T47D (cell line): ENCODE measurements at regions not wholly inside any gene's neighbourhood (a gene's known extent, or its start where the extent isn't known, plus 50 kb on each side); places are given as distances from the start of the nearest gene placed in this dataset.

ENCODE experiments used
- DNase-seq, 2 experiments: peaks; one replicate each; pipeline versions ENCODE4 v3.0.0 to v3.0.0-alpha.2; 2011 to 2012; ENCODE audit warnings: low read depth in 1 of 2, low spot score in 1 of 2
- JUND ChIP-seq: IDR thresholded peaks from 2 replicates; pipeline ENCODE4 v1.6.1; 2012; ENCODE audit warnings: low read depth
- in situ Hi-C: cut with HindIII; loops from 2 replicates; pipeline ENCODE4 v1.10.0; 2016; ENCODE audit warnings: low sequenced_read_pairs, low pct_unique_long_range_greater_than_20kb

DNA sequence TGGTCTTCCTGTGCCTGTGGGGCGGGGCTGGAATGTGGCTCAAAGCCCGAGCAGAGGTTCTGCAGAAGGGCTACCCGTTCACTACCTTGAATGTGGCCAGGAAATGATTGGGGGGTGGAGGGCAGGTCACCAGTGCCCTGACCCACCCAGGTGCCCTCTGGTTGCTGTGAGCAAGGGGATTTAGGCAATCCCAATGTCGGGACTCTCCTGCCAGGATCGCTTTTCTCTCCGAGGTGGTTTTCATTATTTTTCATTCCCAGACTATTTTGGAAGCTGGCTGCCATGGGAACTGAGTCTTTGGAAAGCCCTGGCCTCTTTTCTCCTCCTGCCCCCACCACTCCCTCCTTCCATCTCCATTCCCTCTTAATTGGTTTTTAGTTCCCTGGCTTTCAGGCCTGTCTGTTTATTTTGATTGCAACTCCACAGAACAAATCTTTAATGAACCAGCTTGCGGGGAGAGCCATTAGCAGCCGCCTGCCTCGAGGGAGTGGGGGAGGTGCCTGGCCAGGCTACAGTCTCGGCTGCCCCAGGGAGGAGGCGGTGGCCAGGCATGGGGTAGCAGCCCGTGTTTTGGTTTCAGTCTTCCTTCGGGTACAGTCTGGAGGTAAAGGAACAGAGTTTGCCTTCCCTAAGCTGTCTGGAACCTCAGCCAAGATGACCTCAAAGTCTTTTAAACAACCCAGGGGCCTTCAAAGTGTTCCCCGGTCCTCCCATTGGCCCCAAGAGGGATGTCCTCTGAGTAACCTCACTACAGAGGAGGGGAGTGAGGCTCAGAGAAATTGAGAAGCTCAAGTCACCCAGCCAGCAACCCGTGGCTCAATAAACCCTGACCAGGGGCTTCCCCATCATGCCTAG lies 114.4 kb upstream of the HAAO start:
- TF ChIP-seq JUND, result no peak
- in situ Hi-C loops, result no loop called here
- peak in 1 of 2 experiments; percentile 10 for DNase-seq

DNA sequence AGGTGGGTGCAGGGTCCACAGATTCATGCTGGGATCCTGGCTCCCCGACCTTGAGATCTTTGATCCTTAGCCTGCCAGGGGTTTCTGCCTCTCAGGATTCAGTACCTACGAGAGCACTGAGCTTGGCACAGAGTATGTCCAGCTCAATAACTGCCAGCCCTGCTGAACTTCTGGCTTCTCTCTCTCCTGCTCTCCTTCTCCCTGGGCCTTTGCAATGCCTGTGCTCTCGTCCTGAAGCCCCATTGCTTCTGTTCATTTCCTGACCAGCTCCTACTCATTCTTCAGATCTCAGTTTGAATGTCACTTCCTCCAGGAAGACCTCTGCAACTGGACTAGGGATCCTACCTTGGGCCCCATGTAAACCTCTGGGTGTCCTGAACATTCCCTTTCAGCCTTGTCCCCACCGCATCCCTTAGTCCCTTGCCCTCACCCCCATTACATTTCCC lies 113.8 kb upstream of the HAAO start:
- no peak for DNase-seq
- in situ Hi-C loops, result no loop called here
- TF ChIP-seq JUND, result no peak

DNA sequence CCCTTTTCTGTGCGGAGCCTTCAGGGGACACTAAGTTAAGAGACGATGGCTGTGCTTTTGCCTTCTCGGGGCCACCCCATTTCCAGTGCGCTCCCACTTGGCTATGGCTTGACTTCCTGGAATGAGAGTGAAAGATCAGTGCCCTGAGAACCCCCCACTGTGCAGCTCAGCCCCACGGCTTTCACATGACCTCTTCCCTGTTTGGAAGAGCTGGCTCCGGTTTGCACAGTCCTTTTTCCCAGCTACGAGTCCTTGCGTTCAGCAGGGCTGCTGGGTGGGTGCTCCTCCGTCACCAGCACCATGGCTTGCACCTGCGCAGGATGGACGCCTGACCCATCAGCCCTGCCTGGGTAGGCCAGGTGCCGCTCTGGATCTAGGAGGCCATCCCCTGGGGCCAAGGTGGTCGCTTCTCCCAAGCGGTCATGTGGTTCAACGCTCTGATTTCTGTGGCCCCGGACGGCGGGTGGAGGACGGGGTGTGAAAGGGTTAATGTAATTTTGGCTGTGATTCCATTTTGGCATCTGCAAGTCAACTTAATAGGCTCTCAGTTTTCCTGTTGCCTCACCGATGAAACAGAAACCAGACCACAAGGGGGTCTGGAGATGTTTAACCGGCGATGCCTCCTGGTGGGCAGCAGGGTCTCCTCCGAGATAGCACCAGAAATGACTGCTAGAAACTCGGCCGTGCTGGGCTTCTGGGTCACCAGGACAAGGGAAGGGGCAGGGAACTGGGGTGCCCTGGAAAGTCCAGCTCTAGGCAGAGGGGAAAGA lies 113.1 kb upstream of the HAAO start:
- no peak for TF ChIP-seq JUND
- in situ Hi-C loops, result no loop called here
- no peak for DNase-seq

DNA sequence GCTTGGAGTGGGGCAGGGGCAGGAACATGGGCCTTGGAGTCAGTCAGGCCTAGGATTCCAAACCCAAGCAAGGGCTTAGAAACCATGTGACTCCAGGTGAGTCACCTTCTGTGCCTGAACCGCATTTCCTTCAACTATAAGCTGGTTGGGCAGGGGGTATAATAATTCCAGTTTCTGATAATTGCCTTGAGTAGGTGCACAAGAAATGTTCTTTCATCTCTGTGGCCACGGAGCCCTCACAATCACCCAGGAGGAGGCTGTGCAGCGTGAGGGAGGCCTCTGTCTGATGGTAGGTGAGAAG lies 112.1 kb upstream of the HAAO start:
- in situ Hi-C loops, result no loop called here
- no peak for TF ChIP-seq JUND
- DNase-seq, result no peak

DNA sequence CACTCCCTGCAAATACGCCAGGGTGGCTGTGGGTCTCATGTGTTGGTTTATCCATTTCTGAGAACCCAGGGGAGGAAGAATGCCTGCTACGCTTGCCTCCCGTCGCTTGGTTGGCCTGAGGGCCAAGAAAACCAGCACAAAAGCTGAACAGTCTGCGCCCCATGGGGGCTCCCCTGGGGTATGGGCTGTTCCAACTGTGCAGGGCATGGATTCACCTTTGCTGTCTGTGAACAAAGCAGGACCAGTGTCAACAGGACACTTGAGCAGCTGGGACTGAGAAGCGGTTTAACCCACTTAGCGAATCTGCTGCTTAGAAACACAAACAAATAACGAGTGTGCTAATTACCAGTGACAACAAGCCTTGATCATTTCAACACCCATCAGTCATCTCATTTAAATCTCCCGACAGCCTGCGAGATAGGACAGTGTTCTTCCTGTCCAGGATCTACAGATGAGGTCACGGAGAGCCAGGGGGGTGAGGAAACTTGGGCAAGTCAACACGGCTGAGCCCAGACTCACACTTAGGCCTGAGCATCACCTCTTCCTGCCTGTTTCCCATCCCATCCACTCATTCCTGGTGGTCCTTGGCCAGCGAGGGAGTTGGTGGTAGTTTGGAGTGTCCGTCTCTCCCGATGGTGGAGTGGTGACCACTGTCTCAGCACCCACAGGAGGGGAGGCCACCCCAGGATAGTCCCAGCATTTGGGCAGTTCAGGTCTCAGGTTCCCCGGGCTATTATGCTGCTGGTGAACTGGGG lies 111.6 kb upstream of the HAAO start:
- in situ Hi-C loops, result no loop called here
- DNase-seq, result no peak
- TF ChIP-seq JUND, result no peak

DNA sequence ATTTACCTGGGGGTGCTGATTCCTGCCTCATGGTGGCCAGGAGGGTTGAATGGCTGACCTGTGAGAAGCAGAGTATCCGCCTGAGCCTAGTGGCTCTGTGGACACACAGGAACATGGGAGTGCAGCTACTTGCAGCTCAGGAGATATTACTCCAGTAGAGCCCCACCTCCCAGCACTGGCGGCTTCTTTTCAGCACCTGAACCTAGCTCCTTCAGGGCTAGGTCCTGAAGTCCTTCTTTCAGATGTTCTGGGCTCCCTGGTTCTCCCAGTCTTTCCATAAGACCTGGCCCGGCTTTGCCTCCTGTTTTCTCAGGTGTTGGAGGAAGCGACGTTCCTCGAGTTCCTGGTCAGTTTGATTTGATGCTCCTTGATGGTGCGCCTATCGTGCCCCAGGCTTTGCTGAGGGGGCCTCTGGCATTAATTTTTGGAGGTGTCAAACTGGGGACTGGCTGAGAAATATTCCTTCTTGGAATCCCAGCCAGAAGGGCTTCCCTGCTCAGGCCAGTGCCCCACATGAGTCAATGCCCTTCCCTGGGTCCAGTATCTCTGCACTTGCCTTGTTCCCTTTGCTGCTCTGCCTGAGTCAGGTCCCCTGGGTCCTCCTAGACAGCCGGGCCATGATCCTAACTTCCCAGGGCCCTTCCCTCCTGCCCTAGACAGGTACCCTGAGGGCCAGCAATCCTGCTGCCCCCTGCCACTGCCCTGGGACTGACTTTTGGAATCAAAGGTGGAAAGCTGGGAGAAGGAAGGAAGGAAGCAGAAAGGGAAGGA lies 110.7 kb upstream of the HAAO start:
- in situ Hi-C loops, result no loop called here
- no peak for TF ChIP-seq JUND
- no peak for DNase-seq

DNA sequence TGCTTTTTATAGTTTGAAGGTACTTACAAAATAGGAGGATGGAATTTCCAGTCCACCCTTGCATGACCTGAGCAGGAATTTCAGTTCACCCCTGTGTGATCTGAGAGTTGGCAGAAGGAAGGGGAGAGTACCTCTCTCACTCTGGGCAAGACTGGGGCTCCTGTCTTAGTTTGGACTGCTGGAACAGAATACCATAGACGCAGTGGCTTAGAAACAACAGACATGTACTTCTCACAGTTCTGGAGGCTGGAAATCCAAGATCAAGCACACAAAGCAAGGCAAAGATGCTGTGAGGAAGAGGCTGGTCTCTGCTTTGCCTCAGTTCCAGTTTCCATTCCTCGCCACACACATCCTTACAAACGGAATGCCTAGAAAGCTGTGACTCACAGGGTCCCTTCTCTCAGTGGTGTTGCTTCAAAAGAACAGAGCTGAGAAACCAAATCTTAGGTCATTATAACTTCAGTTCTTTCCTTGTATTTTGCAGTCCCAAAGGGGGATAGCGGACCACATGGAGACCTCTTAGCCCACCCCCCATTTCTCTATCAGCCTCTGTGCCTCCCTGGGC lies 108.8 kb upstream of the HAAO start:
- DNase-seq, result no peak
- in situ Hi-C loops, result no loop called here
- no peak for TF ChIP-seq JUND

DNA sequence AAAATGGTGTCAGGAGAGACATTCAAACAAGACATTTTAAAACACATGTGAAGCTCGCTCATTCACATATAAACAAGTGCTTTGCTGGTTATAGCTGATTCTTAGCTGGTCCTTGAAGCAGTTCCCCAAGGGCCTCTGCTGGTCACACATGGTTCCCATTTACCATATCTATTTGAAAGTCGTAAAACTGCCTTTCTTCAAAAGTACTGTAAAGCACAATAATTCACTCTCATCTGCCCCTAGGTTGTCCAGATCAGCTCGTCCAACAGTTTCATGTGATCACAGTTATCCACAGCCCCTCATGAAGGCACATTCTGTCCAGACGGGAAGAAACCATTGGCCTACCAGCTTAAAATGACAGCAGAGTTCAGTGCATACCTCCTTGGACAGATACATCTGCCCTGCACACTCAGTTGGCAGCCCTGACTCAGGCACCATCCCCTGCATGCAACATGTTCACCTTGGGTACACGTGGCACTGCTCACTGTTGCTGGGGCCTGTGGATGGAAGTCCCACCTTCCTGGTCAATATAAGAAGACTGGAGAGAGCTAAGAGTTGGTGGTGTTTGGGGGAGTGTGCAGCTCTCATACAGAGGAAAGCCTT lies 108.0 kb upstream of the HAAO start:
- in situ Hi-C loops, result no loop called here
- no peak for DNase-seq
- no peak for TF ChIP-seq JUND

DNA sequence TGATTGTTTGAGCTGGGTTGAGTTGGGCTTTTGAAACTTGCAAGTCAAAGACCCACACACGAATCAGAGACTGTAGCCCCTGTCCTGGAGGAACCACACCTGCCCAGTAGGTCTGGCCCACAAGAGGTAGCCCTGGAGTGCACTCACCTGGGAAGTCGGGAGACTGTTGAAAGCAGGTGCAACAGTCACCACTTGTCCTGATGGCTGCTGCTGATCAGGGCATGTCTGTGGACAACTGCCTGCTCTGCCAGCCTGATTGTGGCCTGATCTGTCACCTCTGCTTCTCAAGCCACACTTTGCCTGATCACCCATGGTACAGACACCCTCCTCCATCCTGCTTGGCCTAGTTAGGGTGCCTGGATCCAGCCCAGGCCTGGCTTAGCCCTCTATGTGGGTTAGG lies 105.0 kb upstream of the HAAO start:
- in situ Hi-C loops, result no loop called here
- DNase-seq, result no peak
- no peak for TF ChIP-seq JUND

DNA sequence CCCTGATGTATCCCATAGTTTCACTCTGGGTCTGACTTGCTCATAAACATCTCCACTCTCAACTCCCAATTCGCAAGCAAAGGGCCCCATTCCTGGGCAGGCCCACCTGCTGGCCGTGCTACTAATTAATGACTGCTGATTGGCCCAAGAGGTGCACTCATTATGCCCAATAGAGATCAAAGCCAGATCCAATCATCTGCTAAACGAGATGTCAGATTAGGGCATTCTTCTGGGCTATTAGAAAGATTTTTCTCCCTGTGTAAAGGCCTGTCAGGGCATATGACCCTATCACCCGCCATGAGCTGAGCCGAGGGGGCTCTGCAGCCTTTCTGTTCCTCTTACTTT lies 103.4 kb upstream of the HAAO start:
- no peak for DNase-seq
- in situ Hi-C loops, result no loop called here
- TF ChIP-seq JUND, result no peak

DNA sequence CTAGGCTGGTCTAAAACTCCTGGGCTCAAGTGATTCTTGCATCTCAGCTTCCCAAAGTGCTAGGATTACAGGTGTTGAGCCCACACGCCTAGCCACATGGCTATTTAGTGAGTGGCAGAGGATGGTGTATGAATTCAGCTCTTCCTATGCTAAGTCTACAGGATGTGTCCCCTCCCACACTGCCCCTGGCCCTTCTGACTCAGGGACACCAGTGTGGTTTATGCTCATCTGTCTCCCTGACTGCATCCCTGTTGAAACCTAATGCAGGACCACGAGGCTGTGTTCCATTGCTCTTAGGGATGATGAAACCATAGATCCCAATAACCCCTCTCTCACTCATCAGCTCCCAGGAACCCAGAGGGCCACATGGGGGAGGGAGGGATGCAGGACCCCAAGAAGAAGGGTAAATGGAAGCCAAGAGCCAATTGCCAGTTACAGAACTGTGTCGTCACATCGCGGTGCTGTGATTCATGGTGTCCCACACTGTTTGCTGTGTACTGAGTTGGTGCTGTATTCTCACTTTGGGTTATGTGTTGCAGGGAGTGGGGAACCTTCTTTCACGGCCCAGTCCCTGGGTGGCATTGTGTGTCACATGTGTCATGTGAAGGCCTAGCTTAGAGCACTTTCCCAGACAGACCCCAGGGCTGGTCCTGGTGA lies 102.9 kb upstream of the HAAO start:
- in situ Hi-C loops, result no loop called here
- DNase-seq, result no peak
- no peak for TF ChIP-seq JUND
